ENCODE measurements at regions not wholly inside any gene's neighbourhood (a gene's known extent, or its start where the extent isn't known, plus 50 kb on each side); places are given as distances from the start of the nearest gene placed in this dataset.

DNA sequence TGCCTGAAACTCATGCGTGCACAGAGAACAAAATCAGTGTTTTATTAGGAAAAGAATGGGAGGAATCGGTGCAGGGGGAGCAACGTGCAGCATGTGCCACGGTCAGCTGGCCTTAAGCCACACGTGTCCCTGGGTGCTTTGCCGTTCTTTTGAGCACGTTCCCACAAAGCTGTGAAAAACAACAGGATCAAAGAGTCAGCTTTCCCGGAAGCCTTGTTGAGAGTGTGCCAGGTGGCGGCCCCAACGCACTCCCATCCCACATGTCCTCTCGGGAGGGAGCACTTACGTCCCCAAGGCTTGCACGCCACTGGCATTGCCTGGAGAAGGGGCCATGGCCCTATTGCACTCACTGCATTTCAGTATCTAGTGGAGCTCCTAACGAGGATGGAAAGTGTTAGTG is 511.2 kb downstream of the EIPR1 start:
- no peak for DNase-seq

GRCh38 chr2:2862386-2862785 is 515.2 kb downstream of the EIPR1 start:
- DNase-seq = no peak

- no peak for DNase-seq
Observed at GRCh38 chr2:2861666-2862240, 515.9 kb downstream of the EIPR1 start.

- no peak for DNase-seq
Observed at GRCh38 chr2:2860589-2861300, 516.9 kb downstream of the EIPR1 start.

DNA sequence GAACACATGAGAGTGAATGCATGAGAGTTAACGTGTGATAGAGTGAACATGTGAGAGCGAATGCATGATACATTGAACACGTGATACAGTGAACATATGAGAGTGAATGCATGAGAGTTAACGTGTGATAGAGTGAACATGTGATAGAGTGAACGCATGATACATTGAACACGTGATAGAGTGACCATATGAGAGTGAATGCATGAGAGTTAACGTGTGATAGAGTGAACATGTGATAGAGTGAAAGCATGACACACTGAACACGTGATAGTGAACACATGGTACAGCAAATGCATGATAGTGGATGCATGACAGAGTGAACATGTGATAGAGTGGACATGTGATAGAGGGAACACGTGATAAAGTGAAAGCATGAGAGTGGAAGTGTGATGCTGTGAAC is 517.9 kb downstream of the EIPR1 start:
- DNase-seq = no peak

DNA sequence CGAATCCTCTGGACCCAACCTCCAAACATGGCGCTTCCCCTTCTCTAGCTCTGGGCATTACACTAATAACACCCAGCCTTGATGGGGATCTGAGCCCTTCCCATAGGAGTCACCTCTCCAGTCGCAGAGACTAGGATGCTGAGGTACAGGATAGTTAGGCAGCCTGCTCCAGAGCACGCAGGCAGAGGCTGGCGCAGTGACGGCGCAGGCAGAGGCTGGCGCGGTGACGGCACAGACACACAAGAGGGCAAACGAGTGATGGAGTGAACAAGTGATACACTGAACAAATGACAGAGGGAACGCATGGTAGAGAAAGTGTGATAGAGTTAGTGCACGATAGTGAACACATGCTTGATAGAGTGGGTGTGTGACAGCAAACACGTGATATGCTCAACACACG is 518.5 kb downstream of the EIPR1 start:
- DNase-seq = no peak

DNA sequence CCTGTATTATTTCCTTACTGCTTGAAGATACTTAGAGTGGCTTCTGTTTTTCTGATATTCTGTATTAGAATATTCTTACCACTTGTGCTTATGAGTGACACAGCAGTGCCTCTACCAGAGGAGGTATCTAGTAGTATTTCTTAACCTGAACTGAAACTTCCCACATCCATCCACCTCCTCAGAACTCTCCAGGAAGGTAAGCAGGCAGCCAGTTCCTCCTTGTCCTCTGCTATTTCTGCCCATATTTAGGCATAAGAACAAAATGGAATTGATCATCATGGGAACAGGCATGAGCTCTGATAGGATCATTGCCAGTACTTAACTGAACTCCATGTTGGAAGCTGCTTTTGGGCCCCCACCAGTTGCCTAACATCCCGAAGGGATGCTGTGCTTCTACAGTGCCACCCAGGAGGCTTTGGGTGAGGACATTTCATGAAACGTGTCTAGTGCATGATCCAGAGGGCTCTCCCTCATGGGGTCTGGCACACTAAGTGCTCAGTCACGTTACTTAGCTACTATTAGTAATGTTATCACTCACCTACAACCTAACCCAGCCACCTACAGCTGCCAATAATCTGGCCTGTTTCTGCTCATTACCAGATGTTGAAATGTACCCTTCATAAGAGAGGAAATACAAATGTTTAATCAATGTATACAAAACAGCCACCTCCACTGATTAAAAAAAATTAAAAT is 520.7 kb downstream of the EIPR1 start:
- DNase-seq = no peak

DNA sequence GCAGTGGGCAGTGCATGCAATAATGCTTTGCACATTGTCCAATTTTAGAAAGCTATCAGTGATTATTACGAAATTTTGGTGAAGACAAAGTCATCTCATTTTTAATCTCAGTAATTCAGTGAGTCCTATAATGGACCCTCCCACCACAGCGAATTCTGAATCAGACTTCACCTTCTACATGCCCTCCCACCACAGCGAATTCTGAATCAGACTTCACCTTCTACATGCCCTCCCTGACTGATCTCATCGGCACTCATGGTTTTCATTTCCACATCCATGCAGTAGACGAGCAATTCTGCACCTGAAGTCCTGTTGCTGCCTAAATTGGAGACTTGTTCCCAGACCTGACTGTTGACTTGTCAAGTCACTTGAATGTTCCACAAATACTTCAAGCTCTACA is 522.3 kb downstream of the EIPR1 start:
- DNase-seq = no peak

DNA sequence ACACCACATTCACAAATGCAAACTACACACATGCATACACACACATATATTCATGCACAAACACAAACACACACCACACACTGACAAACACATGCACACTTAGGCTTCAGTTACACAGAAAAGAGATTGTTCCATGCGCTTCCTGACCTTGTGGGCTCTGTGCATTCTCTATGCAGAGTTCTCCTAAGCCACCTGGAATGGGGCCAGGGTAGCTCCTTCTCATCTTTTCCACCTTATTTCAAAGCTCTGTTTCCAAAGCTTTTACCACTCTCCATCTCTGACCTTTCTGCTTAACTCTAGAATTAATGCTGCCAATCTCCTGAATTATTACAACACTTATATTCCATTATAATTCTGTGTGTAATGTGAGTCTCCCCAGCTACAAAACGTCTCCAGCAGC is 522.3 kb upstream of the MYT1L start:
- no peak for DNase-seq

DNA sequence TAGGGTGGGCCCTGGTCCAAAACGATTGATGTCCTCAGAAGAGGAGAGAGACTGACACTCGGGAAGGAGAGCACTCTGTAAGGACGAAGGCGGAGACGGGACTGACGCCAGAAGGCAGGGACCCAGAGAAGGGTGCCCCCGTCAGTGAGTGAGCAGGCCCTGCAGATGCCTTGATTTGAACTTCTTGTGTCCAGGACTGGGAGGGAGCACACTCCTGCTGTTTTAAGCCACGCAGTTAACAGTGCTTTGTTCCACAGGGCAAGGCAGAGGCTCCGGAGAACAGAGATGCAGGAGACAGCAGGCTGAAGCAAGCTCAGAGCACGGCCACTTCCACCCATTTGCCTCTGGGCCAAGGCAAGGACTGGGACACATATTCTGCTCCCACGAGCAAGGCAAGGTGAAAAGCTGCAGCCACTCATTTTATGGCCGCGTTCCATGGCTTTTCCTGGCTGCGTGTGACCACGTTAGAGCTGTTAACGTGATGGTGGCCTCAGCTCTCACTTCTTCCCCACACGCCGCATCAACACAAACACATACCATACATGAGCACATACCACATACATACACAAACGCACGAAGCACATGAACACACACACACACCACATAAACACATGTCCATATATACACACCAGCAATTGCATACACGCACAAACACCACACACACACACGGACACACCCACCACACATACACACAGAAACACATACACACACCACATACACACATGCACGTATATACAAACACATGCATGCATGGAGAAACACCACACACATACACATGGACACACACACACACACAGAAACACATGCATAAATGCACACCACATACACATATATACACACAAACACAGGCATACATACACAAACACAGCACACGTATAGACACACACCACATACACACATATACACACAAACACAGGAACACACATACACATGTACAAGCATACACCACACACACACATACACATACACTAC is 521.0 kb upstream of the MYT1L start:
- no peak for DNase-seq

- DNase-seq = no peak
Observed at GRCh38 chr2:2851316-2851715, 520.2 kb upstream of the MYT1L start.

DNA sequence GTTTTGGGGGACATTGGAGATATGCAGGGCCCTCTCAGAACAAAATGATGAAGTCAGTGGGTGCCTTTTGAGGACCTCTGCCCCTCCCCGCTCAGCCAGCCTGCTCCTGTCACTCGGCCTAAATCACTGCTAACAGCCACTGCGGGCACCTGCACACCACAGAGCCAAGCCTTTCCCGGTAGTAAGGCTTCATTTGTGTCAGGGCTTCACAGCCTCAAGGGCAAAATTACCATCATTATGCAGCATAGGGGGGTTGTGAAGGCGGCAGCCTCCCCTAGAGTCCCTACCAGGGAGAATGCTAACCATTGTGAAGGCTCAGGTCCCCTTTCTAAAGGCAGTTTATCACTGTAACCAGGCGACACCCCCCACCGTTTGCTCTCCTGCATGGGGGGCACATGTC is 519.8 kb upstream of the MYT1L start:
- peak; percentile 72 for DNase-seq

GRCh38 chr2:2850218-2850755 is 519.2 kb upstream of the MYT1L start:
- DNase-seq = peak; percentile 85

DNA sequence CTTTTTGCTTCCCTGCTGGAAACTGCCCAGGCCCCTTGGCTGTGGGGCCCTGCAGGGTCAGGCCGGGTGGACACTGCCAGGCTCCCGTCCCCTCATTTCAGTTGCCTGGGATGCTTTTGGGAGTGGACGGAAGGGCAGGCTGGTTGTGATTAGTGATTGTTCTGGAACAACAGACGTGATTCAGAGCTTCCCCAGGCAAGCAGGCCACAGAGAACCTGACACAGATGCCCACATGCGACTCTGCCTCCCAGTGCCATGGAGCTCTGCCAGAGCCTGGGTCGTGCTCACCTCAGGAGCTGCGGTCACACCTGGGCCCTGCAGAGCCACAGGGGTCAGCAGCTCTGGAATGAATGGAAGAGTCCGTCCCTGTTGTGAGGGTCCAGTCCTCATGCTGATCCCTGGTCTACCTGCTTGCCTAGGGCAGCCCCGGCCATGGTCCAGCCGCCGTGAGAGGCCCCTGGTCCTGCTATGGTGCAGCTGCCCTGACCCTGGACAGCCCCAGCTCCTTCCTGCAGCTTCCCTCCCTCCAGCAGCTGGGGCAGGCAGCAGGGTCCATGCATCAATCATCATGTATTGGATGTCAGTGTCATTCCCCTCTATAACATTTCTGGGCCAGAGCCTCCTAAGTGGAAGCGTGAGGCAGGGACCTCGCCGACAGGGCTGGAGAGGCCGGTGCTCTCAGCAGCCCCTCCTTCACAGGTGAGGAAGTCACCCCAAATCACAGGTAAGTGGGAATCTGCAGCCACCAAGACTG is 518.6 kb upstream of the MYT1L start:
- DNase-seq = no peak

- DNase-seq = peak; percentile 74
Observed at GRCh38 chr2:2848621-2849333, 517.7 kb upstream of the MYT1L start.

GRCh38 chr2:2848198-2848597 is 517.1 kb upstream of the MYT1L start:
- no peak for DNase-seq

GRCh38 chr2:2847209-2847676 is 516.2 kb upstream of the MYT1L start:
- peak; percentile 81 for DNase-seq

DNA sequence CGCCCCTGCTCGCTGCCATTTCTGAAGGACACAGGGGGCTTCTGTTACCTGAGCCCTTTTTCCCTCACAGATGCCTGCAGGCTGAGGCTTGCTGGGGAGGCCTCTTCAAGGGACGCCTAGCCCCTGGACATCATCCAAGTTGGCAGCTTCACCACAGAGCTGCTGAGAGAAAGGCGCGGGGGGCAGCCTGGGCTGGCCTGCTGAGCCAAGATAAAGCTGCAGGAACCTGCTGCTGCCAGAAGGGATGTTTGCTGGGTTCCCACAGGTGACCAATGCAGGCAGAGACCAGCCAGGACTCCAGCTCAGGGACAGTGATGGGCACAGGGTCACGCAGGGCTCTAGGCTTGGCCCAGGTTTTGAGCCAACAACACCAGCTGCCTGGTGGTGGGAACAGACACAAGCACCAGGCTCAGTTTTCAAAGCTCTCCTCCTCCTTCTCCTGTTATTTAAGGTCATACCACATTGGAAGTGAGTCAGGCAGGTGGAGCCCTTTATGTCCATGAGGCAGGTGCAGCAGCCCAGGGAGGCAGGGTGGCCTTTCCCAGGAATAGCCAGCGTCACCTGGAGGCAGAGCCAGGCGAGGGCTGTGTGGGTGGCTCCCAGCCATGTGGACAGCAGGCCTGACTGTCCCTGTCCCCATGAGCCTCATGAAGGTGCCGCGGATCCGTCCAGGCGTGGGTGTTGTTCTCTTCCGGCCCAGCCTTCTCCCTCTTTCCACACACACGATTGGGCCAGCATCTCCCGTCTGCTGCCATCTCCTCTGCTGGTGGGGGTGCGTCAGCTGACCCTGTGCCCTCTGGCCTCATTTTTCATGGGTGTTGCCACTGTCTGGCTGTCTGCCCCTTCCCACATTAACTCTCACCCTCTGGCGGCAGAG is 515.5 kb upstream of the MYT1L start:
- DNase-seq = peak; percentile 99

- no peak for DNase-seq
Observed at GRCh38 chr2:2845806-2846315, 514.8 kb upstream of the MYT1L start.

DNA sequence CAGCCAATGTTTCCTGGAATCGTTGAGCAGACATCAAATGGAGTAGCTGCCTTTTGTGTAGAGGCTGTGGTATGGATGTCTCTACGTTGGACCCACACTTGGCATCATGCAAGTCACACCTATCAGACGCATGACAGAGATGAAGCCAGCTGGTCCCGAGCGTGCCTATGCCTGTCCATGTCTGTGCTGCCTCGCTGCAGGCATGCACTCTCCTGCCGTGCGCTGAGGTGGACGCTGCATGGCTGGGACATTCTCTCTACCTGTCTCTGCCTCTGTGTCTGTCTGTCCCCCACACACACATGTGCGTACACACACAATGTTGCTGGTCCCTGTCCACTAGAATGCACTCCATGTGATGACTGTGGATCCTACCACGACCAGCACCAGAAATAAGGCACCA is 514.2 kb upstream of the MYT1L start:
- DNase-seq = peak; percentile 50
